Loucy (cell line): ENCODE measurements at regions not wholly inside any gene's neighbourhood (a gene's known extent, or its start where the extent isn't known, plus 50 kb on each side); places are given as distances from the start of the nearest gene placed in this dataset.

Source experiments
- H2AFZ ChIP-seq: fragments of 200-600 bp; sonication (generic); 2 replicates; pipeline ENCODE4 v1.6.0; 2016; ENCODE audit warnings: antibody characterized with exemption, mild to moderate bottlenecking, low read length, moderate library complexity
- H3F3A ChIP-seq: fragments of 200-600 bp; 2 replicates; pipeline ENCODE4 v1.6.0; 2016; ENCODE audit warnings: antibody characterized with exemption, low read depth, mild to moderate bottlenecking
- H3K27me3 ChIP-seq: fragments of 200-600 bp; sonication (generic); 2 replicates; pipeline ENCODE4 v1.6.1; 2014; ENCODE audit warnings: low read length, mild to moderate bottlenecking; ENCODE audit not compliant: insufficient read depth, poor library complexity, severe bottlenecking
- H3K36me3 ChIP-seq: fragments of 200-600 bp; sonication (generic); 2 replicates; pipeline ENCODE4 v1.6.1; 2016; ENCODE audit warnings: low read length; ENCODE audit not compliant: insufficient read depth
- H3K4me1 ChIP-seq: fragments of 200-600 bp; sonication (generic); 2 replicates; pipeline ENCODE4 v1.5.1; 2014; ENCODE audit warnings: low read length, mild to moderate bottlenecking; ENCODE audit not compliant: insufficient read depth, poor library complexity, severe bottlenecking
- H3K4me2 ChIP-seq: fragments of 200-600 bp; sonication (generic); 2 replicates; pipeline ENCODE4 v1.6.0; 2014; ENCODE audit warnings: antibody characterized with exemption, low read length, low read depth, mild to moderate bottlenecking; ENCODE audit not compliant: poor library complexity, severe bottlenecking
- H3K4me3 ChIP-seq: fragments of 200-600 bp; sonication (generic); 2 replicates; pipeline ENCODE4 v1.5.1; 2014; ENCODE audit warnings: low read length, mild to moderate bottlenecking, mixed read lengths; ENCODE audit not compliant: poor library complexity, severe bottlenecking
- H3K79me2 ChIP-seq: fragments of 200-600 bp; sonication (generic); 2 replicates; pipeline ENCODE4 v1.6.1; 2014; ENCODE audit warnings: low read length; ENCODE audit not compliant: insufficient read depth
- H3K9ac ChIP-seq: fragments of 200-600 bp; sonication (generic); 2 replicates; pipeline ENCODE4 v1.6.0; 2014; ENCODE audit warnings: mild to moderate bottlenecking, low read depth, low read length, moderate library complexity; ENCODE audit not compliant: poor library complexity, severe bottlenecking
- H3K9me2 ChIP-seq: fragments of 200-600 bp; sonication (generic); replicated peaks from 2 replicates; pipeline ENCODE4 v1.6.1; 2016; ENCODE audit warnings: low read depth, low read length, mixed read lengths
- H3K9me3 ChIP-seq: fragments of 200-600 bp; sonication (generic); 2 replicates; pipeline ENCODE4 v1.6.1; 2014; ENCODE audit warnings: mild to moderate bottlenecking, antibody characterized with exemption, low read length, low read depth; ENCODE audit not compliant: insufficient read depth
- H4K20me1 ChIP-seq: fragments of 200-600 bp; sonication (generic); 2 replicates; pipeline ENCODE4 v1.6.0; 2014; ENCODE audit warnings: antibody characterized with exemption, low read length, mild to moderate bottlenecking; ENCODE audit not compliant: insufficient read depth, poor library complexity, severe bottlenecking
- CTCF ChIP-seq: fragments of 200-600 bp; sonication (generic); conservative IDR thresholded peaks from 2 replicates; pipeline ENCODE4 v1.5.1; 2014; ENCODE audit warnings: mild to moderate bottlenecking, antibody characterized with exemption, low read length
- EZH2phosphoT487 ChIP-seq: fragments of 200-600 bp; IDR thresholded peaks from 2 replicates; pipeline ENCODE4 v1.6.1; 2018; ENCODE audit warnings: antibody characterized with exemption, mild to moderate bottlenecking, moderate library complexity, borderline replicate concordance

GRCh38 chr5:148760945-148761638, 65.3 kb upstream of the ADRB2 start:
- H3F3A ChIP-seq = no peaks in the 10 kb centered on the region
- H3K9me3 ChIP-seq = no peaks in the 10 kb centered on the region
- no peaks in the 10 kb centered on the region for H3K79me2 ChIP-seq
- TF ChIP-seq CTCF (no peak), EZH2phosphoT487 (no peak)
- H3K9me2 ChIP-seq = no peaks in the 10 kb centered on the region
- H3K9ac ChIP-seq = no peak overlapping the region
- peaks cover 4% of the 10 kb centered on the region for H3K4me1 ChIP-seq
- no peaks in the 10 kb centered on the region for H3K36me3 ChIP-seq
- H3K4me2 ChIP-seq = no peak overlapping the region
- no peaks in the 10 kb centered on the region for H4K20me1 ChIP-seq
- H3K27me3 ChIP-seq = no peaks in the 10 kb centered on the region
- H2AFZ ChIP-seq = no peak overlapping the region
- H3K4me3 ChIP-seq = no peak overlapping the region

DNA sequence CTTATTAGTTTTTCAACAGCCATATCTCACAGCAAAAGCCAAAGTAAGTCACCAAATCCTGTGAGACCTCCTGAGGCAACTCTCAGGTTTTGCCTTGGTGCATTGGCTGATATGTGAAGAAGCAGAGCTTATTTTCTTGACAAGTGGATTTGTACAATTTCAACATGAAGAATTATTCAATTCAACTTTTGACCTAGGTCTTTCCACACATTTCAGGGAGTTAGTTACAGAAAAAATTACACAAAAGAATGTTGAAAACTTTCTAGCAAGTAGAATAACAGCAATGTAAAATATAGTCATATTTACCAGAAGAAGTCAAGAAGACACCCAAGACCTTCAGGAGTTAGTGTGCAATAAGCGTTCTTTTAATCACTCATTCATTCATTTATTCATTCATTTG, 62.4 kb upstream of the ADRB2 start:
- Histone ChIP-seq H4K20me1 (no peaks in the 10 kb centered on the region), H3K4me3 (no peak overlapping the region), H3K9me3 (no peaks in the 10 kb centered on the region), H3K9ac (no peak overlapping the region), H3K36me3 (no peaks in the 10 kb centered on the region), H3K27me3 (no peaks in the 10 kb centered on the region), H3K9me2 (no peaks in the 10 kb centered on the region), H2AFZ (no peak overlapping the region), H3K4me1 (peaks cover 4% of the 10 kb centered on the region), H3K79me2 (no peaks in the 10 kb centered on the region), H3K4me2 (no peak overlapping the region), H3F3A (no peaks in the 10 kb centered on the region)
- TF ChIP-seq EZH2phosphoT487 = no peak
- TF ChIP-seq CTCF = no peak

DNA sequence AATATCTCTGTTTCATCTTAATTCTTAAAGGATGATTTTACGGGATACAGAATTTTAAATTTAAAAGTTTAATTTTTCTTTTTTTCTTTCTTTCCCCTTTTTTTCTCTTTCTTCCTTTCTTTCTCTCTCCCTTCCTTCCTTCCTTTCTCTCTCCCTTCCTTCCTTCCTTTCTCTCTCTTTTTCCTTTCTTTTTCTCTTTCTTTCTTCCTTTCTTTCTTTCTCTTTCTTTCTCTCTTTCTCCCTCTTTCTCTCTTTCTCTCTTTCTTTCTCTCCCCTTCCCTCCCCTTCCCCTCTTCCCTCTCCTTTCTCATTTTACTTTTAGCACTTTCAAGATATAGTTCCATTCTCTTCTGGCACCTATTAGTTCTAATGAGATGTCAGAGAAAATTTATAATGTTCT, 61.4 kb upstream of the ADRB2 start:
- Histone ChIP-seq H3K4me2 (no peak overlapping the region), H3K9me2 (no peaks in the 10 kb centered on the region), H3K4me3 (no peak overlapping the region), H3K9ac (no peak overlapping the region), H3F3A (no peaks in the 10 kb centered on the region), H4K20me1 (no peaks in the 10 kb centered on the region), H3K79me2 (no peaks in the 10 kb centered on the region), H2AFZ (no peak overlapping the region), H3K27me3 (no peaks in the 10 kb centered on the region), H3K36me3 (no peaks in the 10 kb centered on the region), H3K4me1 (peaks cover 4% of the 10 kb centered on the region), H3K9me3 (no peaks in the 10 kb centered on the region)
- TF ChIP-seq EZH2phosphoT487 (no peak), CTCF (no peak)
